SK-N-SH treated with all-trans-retinoic acid at 6 μM for 48 hours (cell line): ENCODE measurements at regions not wholly inside any gene's neighbourhood (a gene's known extent, or its start where the extent isn't known, plus 50 kb on each side); places are given as distances from the start of the nearest gene placed in this dataset.

Source experiments
- ATAC-seq: fragments of 200-7000 bp; cut with Tn5 transposase; 3 replicates; pipeline ENCODE4 v1.9.1; 2020; ENCODE audit warnings: mild to moderate bottlenecking, moderate library complexity
- ARNTL ChIP-seq: fragments of 450-650 bp; formaldehyde crosslinking; IDR thresholded peaks from 2 replicates; pipeline ENCODE4 v1.5.0; 2020; ENCODE audit warnings: low read depth, mild to moderate bottlenecking, moderate library complexity, borderline replicate concordance
- BACH2 ChIP-seq: fragments of 250-450 bp; sonication (Bioruptor Pico); IDR thresholded peaks from 2 replicates; pipeline ENCODE4 v1.9.0; 2021; ENCODE audit warnings: mild to moderate bottlenecking, borderline replicate concordance
- CSDC2 ChIP-seq: fragments of 250-450 bp; sonication (Bioruptor Pico); IDR thresholded peaks from 2 replicates; pipeline ENCODE4 v1.5.0; 2020; ENCODE audit warnings: mild to moderate bottlenecking, moderate library complexity
- ISL1 ChIP-seq: fragments of 250-450 bp; sonication (Bioruptor Pico); IDR thresholded peaks from 2 replicates; pipeline ENCODE4 v2.1.2; 2022; ENCODE audit warnings: mild to moderate bottlenecking, moderate library complexity
- SNAI2 ChIP-seq: fragments of 250-450 bp; sonication (Bioruptor Pico); IDR thresholded peaks from 2 replicates; pipeline ENCODE4 v1.5.0; 2020; ENCODE audit warnings: mild to moderate bottlenecking, moderate library complexity
- TCF4 ChIP-seq: fragments of 250-450 bp; sonication (Bioruptor Pico); IDR thresholded peaks from 2 replicates; pipeline ENCODE4 v1.8.0; 2021; ENCODE audit warnings: mild to moderate bottlenecking, moderate library complexity, borderline replicate concordance
- ZC3H10 ChIP-seq: fragments of 250-450 bp; sonication (Bioruptor Pico); IDR thresholded peaks from 2 replicates; pipeline ENCODE4 v1.5.1; 2021; ENCODE audit warnings: mild to moderate bottlenecking, moderate library complexity
- ZFP30 ChIP-seq: fragments of 450-650 bp; formaldehyde crosslinking; IDR thresholded peaks from 2 replicates; pipeline ENCODE4 v1.5.0; 2022; ENCODE audit warnings: mild to moderate bottlenecking, moderate library complexity
- ZNF565 ChIP-seq: fragments of 450-650 bp; formaldehyde crosslinking; conservative IDR thresholded peaks from 2 replicates; pipeline ENCODE4 v1.5.0; 2020; ENCODE audit warnings: low read depth, mild to moderate bottlenecking, moderate library complexity
- TF ChIP-seq, protein P1 (sequence below): fragments of 250-450 bp; sonication (Bioruptor Pico); IDR thresholded peaks from 2 replicates; pipeline ENCODE4 v1.8.0; 2021; ENCODE audit warnings: low read depth, mild to moderate bottlenecking, moderate library complexity, borderline replicate concordance
- TF ChIP-seq, protein P2 (sequence below): fragments of 250-450 bp; sonication (Bioruptor Pico); IDR thresholded peaks from 2 replicates; pipeline ENCODE4 v1.8.0; 2020; ENCODE audit warnings: mild to moderate bottlenecking, moderate library complexity, borderline replicate concordance
- TF ChIP-seq, protein P3 (sequence below): fragments of 250-450 bp; sonication (Bioruptor Pico); IDR thresholded peaks from 2 replicates; pipeline ENCODE4 v1.5.1; 2020; ENCODE audit warnings: low read depth, mild to moderate bottlenecking, moderate library complexity

DNA sequence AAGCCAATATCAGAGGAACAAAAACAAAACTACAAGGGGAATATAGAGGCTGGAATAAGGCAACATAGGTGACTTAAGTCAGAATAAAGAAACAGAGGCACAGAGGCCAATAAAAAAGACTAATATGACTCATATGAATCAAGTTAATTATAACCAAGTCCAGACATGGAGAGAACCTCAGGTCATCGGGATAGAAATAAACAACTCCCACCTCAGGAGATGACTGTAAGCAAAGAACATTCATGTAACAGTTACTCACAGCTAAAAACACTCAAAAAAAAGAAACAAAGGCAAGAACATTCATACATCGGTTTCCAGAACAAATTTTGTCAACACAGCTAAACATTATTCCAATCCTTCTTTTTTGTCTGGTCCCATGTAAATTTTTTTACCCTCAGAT lies 60.3 kb upstream of the RXFP1 start:
- ATAC-seq: no peak
- no peak for TF ChIP-seq CSDC2
- TF ChIP-seq, protein P1, sequence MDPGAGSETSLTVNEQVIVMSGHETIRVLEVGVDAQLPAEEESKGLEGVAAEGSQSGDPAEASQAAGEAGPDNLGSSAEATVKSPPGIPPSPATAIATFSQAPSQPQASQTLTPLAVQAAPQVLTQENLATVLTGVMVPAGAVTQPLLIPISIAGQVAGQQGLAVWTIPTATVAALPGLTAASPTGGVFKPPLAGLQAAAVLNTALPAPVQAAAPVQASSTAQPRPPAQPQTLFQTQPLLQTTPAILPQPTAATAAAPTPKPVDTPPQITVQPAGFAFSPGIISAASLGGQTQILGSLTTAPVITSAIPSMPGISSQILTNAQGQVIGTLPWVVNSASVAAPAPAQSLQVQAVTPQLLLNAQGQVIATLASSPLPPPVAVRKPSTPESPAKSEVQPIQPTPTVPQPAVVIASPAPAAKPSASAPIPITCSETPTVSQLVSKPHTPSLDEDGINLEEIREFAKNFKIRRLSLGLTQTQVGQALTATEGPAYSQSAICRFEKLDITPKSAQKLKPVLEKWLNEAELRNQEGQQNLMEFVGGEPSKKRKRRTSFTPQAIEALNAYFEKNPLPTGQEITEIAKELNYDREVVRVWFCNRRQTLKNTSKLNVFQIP (CRISPR knock-in tag): no peak
- TF ChIP-seq, protein P2, sequence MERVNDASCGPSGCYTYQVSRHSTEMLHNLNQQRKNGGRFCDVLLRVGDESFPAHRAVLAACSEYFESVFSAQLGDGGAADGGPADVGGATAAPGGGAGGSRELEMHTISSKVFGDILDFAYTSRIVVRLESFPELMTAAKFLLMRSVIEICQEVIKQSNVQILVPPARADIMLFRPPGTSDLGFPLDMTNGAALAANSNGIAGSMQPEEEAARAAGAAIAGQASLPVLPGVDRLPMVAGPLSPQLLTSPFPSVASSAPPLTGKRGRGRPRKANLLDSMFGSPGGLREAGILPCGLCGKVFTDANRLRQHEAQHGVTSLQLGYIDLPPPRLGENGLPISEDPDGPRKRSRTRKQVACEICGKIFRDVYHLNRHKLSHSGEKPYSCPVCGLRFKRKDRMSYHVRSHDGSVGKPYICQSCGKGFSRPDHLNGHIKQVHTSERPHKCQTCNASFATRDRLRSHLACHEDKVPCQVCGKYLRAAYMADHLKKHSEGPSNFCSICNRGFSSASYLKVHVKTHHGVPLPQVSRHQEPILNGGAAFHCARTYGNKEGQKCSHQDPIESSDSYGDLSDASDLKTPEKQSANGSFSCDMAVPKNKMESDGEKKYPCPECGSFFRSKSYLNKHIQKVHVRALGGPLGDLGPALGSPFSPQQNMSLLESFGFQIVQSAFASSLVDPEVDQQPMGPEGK: no peak
- TF ChIP-seq ZNF565 (CRISPR knock-in tag): no peak
- no peak for TF ChIP-seq ISL1 (CRISPR knock-in tag)
- TF ChIP-seq BACH2 (CRISPR knock-in tag): no peak
- TF ChIP-seq ZC3H10 (CRISPR knock-in tag): no peak

DNA sequence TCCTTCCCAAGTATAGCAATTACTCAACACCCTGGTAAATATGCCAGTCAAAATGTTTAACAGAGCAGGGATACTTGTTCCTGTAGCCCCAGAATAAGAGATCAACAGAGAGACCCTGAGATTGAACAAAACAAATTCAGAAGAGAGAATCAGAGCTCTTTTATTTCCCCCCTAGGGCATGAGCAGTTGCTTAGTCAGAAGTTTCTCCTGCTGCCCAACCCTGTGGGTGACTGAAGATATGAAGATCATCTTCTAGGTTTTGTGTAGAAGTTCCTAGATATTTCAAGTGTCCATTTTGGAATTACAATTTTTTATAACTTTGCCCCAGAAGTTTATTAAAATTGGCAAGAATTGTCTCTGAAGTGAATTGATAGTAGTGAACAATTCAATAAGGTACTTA lies 59.1 kb upstream of the RXFP1 start:
- no peak for ATAC-seq
- TF ChIP-seq, protein P3, sequence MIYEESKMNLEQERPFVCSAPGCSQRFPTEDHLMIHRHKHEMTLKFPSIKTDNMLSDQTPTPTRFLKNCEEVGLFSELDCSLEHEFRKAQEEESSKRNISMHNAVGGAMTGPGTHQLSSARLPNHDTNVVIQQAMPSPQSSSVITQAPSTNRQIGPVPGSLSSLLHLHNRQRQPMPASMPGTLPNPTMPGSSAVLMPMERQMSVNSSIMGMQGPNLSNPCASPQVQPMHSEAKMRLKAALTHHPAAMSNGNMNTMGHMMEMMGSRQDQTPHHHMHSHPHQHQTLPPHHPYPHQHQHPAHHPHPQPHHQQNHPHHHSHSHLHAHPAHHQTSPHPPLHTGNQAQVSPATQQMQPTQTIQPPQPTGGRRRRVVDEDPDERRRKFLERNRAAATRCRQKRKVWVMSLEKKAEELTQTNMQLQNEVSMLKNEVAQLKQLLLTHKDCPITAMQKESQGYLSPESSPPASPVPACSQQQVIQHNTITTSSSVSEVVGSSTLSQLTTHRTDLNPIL: no peak
- no peak for TF ChIP-seq ZFP30 (CRISPR knock-in tag)
- no peak for TF ChIP-seq SNAI2
- TF ChIP-seq ARNTL (CRISPR knock-in tag): no peak
- TF ChIP-seq TCF4 (CRISPR knock-in tag): no peak
